ENCODE measurements at regions not wholly inside any gene's neighbourhood (a gene's known extent, or its start where the extent isn't known, plus 50 kb on each side); places are given as distances from the start of the nearest gene placed in this dataset.

DNA sequence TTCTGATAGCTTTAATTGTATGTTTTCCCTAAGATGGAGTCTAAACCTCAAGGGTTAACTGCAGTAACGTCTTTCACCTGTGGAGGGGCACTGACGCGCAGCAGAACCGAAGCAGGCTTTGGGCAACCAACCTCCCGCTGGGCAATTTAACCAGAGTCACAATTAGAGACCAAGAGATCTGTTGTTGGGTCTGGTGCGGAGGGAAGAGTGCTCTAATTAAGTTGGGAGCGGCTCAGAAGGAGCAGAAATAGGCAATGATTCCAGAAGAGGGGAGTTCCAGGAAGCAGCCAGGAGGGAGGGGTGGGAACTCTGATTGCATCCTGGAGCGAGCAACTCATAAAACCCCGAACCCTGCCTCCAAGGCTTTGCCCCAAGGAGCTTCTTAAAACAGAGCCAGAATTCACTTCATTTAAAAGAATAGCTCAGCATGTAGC lies 245.8 kb downstream of the PAX3 start:
- TF ChIP-seq, protein P1, sequence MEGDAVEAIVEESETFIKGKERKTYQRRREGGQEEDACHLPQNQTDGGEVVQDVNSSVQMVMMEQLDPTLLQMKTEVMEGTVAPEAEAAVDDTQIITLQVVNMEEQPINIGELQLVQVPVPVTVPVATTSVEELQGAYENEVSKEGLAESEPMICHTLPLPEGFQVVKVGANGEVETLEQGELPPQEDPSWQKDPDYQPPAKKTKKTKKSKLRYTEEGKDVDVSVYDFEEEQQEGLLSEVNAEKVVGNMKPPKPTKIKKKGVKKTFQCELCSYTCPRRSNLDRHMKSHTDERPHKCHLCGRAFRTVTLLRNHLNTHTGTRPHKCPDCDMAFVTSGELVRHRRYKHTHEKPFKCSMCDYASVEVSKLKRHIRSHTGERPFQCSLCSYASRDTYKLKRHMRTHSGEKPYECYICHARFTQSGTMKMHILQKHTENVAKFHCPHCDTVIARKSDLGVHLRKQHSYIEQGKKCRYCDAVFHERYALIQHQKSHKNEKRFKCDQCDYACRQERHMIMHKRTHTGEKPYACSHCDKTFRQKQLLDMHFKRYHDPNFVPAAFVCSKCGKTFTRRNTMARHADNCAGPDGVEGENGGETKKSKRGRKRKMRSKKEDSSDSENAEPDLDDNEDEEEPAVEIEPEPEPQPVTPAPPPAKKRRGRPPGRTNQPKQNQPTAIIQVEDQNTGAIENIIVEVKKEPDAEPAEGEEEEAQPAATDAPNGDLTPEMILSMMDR (IDR thresholded peaks at IDR 0.05), result peak in 1 of 6 experiments; percentile 26
- no peak for TF ChIP-seq POLR2A (IDR thresholded peaks at IDR 0.05)
